Inflammatory macrophage treated with lipopolysaccharide for 1 hour (primary cell): ENCODE measurements at regions not wholly inside any gene's neighbourhood (a gene's known extent, or its start where the extent isn't known, plus 50 kb on each side); places are given as distances from the start of the nearest gene placed in this dataset.

Experiments used
- DNase-seq, 2 donors: peaks; one replicate each; pipeline ENCODE4 v3.0.0-alpha.2; 2020 to 2022

- DNase-seq = no peak
Observed at GRCh38 chr17:73724990-73725389, 80.7 kb upstream of the SDK2 start.

- no peak for DNase-seq
Observed at GRCh38 chr17:73725794-73726515, 81.7 kb upstream of the SDK2 start.

- no peak for DNase-seq
Observed at GRCh38 chr17:73727941-73728340, 83.7 kb upstream of the SDK2 start.

- no peak for DNase-seq
Observed at GRCh38 chr17:73729101-73729500, 84.9 kb upstream of the SDK2 start.

- peak; percentile 20 to 60 for DNase-seq
Observed at GRCh38 chr17:73731733-73732132, 87.5 kb upstream of the SDK2 start.

- peak; percentile 59 to 70 for DNase-seq
Observed at GRCh38 chr17:73733517-73733916, 89.3 kb upstream of the SDK2 start.

- no peak for DNase-seq
Observed at GRCh38 chr17:73735245-73735644, 91.0 kb upstream of the SDK2 start.

GRCh38 chr17:73738751-73739575 lies 94.7 kb upstream of the SDK2 start:
- DNase-seq = no peak

GRCh38 chr17:73740370-73740769 lies 96.1 kb upstream of the SDK2 start:
- DNase-seq = peak in 1 of 2 donors; percentile 18

- DNase-seq = no peak
Observed at GRCh38 chr17:73742948-73743381, 98.7 kb upstream of the SDK2 start.

GRCh38 chr17:73743518-73744201 lies 99.4 kb upstream of the SDK2 start:
- peak in 1 of 2 donors; percentile 36 for DNase-seq

- no peak for DNase-seq
Observed at GRCh38 chr17:73744411-73744810, 100.2 kb upstream of the SDK2 start.

- DNase-seq = no peak
Observed at GRCh38 chr17:73746314-73747073, 102.2 kb upstream of the SDK2 start.

- DNase-seq = no peak
Observed at GRCh38 chr17:73747221-73748002, 103.2 kb upstream of the SDK2 start.

GRCh38 chr17:73748508-73748907 lies 104.3 kb upstream of the SDK2 start:
- DNase-seq = no peak

- no peak for DNase-seq
Observed at GRCh38 chr17:73749337-73749823, 105.1 kb upstream of the SDK2 start.

GRCh38 chr17:73749928-73750605 lies 105.8 kb upstream of the SDK2 start:
- no peak for DNase-seq

GRCh38 chr17:73750975-73751374 lies 106.7 kb upstream of the SDK2 start:
- no peak for DNase-seq

- peak in 1 of 2 donors; percentile 20 for DNase-seq
Observed at GRCh38 chr17:73753751-73754496, 109.7 kb upstream of the SDK2 start.

- no peak for DNase-seq
Observed at GRCh38 chr17:73754886-73755400, 110.7 kb upstream of the SDK2 start.
